NCI-H2196 treated with DMSO at 0.1 percent for 48 hours (cell line): ENCODE measurements at regions not wholly inside any gene's neighbourhood (a gene's known extent, or its start where the extent isn't known, plus 50 kb on each side); places are given as distances from the start of the nearest gene placed in this dataset.
"Not testable (repeated sequence)": the region's sequence is repeated elsewhere in the genome, so short reads cannot be mapped to it uniquely, and the experiment has no call there.

Experiments used
- DNase-seq: peaks from one replicate; lab custom pipeline; 2025; ENCODE audit not compliant: unreplicated experiment; lab: John Stamatoyannopoulos, UW

DNA sequence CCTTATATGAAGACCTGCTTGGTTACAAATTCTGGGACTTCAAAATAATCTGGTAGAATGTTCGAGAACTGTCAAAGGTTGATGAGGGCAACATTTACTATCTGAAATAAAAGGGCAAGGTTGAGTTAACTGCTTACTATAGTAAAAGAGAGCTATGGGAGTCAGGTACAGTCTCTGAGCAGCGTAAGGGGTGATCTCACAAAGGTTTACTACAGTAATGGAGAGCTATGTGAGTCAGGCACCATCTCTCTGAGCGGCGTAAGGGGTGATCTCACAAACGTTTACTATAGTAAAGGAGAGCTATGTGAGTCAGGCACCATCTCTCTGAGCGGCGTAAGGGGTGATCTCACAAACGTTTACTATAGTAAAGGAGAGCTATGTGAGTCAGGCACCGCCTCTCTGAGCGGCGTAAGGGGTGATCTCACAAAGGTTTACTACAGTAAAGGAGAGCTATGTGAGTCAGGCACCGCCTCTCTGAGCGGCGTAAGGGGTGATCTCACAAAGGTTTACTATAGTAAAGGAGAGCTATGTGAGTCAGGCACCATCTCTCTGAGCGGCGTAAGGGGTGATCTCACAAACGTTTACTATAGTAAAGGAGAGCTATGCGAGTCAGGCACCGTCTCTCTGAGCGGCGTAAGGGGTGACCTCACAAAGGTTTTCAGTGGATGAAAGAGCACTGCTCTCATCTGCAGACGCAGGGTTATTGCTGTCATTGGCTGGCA, 439.6 kb upstream of the B3GAT1 start:
- not testable (repeated sequence) for DNase-seq

- DNase-seq = no peak
These were observed 438.5 kb upstream of the B3GAT1 start for GRCh38 chr11:134850566-134850965.

DNA sequence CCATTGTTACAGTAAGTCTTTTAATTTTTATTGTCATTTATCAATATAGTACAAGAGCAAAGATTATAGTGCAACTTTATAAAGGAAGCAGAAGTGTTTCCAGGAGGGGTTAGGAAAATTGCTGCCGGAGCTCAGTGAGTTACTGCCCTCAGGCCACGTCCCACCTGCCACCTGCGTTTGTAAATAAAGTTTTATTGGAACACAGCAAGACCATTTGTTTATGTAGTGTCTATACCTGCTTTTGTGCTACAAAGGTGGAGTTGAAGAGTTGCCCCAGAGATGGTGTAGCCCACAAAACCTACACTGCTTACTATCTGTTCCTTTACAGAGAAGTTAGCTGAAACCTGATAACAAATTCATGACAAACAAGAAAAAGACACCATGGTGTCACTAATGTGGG, 437.8 kb upstream of the B3GAT1 start:
- no peak for DNase-seq

GRCh38 chr11:134847083-134847715, 435.2 kb upstream of the B3GAT1 start:
- no peak for DNase-seq

GRCh38 chr11:134846328-134847082, 434.5 kb upstream of the B3GAT1 start:
- DNase-seq = no peak

DNA sequence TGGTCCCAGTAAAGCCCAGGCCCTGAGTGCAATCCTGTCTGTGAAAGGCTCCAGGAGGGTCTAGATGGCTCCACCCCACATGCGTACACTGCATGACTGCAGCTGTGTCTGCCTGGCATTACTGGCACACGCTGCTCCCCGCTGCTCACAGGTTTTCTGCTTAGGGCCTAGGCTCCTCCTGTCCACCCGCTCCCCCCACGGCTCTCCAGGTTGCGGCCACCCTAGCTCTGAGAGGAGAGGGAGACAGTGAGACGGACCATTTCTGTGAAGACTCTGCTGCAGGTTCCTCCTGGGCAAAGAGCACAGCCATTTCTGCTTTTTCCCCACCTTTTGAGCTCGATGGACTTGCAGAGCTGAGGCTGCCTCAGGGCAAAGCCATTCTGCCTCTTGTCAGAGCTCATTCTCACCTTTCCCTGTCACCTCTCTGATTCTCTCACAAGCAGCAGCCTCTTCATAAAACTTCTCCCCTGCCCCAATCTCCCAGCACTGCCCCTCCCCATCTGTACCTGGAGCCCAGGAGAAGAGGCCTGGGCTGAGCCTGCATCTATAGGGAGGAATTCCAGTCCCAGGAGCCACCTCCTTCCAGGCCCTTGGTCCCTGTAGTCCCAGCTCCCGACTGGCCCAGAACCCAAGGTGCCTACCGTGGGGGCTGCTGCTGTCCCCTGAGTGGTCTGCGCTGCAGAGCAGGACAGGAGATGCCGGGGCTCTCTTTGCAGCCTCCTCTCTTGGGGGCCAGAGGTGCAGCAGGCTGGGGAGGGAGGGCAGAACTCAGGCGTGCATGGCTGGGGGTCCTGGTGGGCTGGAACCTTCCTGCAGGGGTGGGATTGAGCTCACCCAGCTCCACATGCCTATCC, 433.7 kb upstream of the B3GAT1 start:
- DNase-seq = no peak

- DNase-seq = no peak
These were observed 432.8 kb upstream of the B3GAT1 start for GRCh38 chr11:134844838-134845237.

DNA sequence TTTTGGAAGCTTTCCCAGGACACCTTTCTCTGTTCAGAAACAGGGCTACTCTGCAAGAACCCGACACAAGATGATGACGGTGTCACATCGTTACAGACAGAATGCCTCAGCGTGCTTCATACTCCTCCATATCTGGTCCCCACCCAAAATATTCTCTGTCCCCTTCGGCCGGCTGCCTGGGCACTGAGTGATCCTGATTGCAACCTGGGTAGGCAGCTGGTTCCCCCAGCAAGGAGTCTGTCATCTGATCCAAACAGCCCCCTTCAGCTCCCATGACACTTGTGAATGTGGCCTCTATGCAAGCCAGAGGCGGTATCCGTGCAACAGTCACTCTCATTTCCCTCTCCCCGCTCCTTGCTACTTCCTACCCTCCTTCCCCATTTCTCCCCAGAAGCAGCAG, 431.7 kb upstream of the B3GAT1 start:
- no peak for DNase-seq

DNA sequence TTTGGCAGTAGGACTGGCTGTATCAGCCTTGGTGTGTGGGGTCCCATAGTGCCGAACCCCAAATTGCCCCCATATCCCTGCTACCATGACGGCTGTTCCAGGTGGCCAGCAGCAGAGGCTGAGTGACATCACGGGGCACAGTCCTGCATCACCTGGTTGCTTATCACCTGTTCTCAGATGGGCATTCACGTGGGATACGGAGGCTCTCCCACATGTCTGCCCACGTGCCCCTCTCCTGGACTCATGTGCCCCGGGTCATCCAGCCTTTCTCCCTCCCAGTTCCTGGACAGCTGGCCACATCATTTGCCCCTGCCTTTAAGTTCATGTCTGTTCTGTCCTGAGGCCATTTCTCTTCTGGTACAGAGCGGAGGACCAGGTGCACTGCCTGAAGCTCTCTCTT, 431.0 kb upstream of the B3GAT1 start:
- DNase-seq = no peak

DNA sequence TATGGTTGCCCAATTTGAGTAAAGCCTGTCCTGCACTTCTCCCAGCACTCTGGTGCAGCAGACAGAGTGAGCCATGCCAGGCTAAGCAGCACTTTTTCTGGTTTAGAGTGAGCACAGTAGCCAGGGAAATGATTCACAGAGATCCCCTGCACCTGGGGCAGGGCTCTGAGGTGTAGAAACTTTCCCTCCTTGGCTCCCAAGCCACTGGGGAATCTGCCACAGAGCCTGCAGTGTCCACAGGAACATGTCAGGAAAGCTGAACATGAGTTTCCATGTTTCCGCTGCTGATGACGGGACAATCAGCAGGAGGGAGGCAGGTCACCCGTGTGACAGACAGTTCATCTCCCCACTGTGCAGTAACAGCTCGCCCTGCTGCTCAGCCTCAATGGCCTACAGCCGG, 429.9 kb upstream of the B3GAT1 start:
- DNase-seq = no peak

DNA sequence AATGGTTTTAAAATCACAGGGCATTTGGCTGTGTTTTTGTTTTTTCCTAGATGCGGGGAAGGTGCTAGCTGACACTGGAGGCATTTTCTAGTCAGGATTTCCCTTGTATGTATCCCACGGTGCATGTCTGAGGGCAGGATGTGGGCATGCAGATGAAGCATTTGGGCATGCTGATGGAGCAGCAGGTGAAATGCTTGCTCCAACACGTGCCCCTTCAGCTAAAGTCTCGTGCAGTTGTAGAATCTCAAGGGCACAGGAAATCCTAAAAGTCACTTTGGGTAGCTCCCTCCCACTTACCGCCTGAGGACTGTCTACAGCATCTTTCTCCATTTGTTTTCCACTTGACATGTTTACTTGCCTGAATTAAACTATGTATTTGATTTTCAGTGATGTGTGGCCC, 429.4 kb upstream of the B3GAT1 start:
- DNase-seq = no peak

DNA sequence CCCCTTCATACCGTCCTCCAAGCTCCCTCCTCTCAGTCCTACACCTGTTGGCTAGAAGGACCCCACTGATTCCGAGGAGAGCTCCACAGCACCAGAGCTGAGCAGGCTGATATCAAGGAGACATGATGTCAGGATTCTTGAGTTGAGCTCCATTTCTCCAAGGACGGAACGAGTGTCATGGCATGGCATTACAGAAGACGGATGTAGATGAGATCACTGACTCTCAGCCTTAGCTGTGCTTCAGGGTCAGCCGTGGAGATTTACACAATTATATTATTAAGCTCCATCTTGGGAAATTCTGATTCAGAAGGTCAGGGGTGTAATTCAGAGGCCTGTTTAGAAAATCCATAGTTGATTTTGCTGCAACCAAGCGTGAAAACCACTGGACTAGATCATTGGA, 428.9 kb upstream of the B3GAT1 start:
- DNase-seq = no peak

GRCh38 chr11:134840165-134840564, 428.1 kb upstream of the B3GAT1 start:
- not testable (repeated sequence) for DNase-seq

DNA sequence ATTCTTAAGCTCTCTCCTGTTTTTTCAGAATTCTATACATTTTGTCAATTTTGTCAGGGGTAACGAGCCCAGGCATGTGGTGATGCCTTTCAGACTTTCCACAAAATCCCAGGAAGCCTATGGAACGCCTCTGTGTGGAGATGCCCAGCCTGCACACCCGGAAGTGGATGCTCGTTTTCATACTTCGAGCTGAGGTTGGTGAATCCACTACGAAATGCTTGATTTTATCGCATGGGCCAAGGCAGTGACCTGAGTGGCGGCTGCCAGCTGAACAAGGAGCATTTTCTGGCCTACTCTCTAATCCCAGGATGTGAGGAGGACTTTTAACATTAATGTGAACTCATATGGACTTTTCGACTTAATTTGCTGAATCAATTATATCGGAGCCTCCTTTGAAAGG, 426.7 kb upstream of the B3GAT1 start:
- DNase-seq = no peak

GRCh38 chr11:134837887-134838232, 425.8 kb upstream of the B3GAT1 start:
- DNase-seq = no peak

- no peak for DNase-seq
These were observed 425.3 kb upstream of the B3GAT1 start for GRCh38 chr11:134837166-134837886.

GRCh38 chr11:134836561-134836960, 424.5 kb upstream of the B3GAT1 start:
- no peak for DNase-seq

GRCh38 chr11:134835561-134835960, 423.5 kb upstream of the B3GAT1 start:
- no peak for DNase-seq

DNA sequence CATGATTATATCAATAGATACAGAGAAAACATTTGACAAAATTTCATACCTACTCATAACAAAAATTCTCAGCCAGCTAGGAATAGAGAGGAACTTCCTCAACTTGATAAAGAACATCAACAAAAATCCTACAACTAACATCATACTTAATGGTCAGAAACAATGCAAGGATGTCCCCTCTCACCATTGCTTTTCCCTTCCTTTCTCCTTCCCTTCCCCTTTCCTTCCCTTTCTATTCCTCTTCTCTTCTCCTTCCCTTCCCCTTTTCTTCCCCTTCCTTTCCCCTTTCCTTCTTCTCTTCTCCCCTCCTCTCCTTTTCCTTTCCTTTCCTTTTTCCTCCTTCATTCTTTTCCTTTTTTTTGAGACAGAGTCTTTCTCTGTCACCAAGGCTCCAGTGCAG, 418.3 kb upstream of the B3GAT1 start:
- DNase-seq = no peak

- DNase-seq = no peak
These were observed 411.9 kb upstream of the B3GAT1 start for GRCh38 chr11:134823970-134824369.

- no peak for DNase-seq
These were observed 410.9 kb upstream of the B3GAT1 start for GRCh38 chr11:134822897-134823296.
